ENCODE measurements at regions not wholly inside any gene's neighbourhood (a gene's known extent, or its start where the extent isn't known, plus 50 kb on each side); places are given as distances from the start of the nearest gene placed in this dataset.

GRCh38 chr17:79354173-79354820 lies 256.6 kb downstream of the RBFOX3 start:
- WGBS, 2 donors = 71 to 80% methylated on average over 15 of the region's 15 CpGs
- no peak for TF ChIP-seq EP300 (IDR thresholded peaks at IDR 0.05)
- no peak for TF ChIP-seq POLR2A (IDR thresholded peaks at IDR 0.05)
- TF ChIP-seq CTCF (IDR thresholded peaks at IDR 0.05) = no peak

GRCh38 chr17:79353548-79353947 lies 257.3 kb downstream of the RBFOX3 start:
- Histone ChIP-seq H3K27ac (no peak overlapping the region), H3K36me3 (no peaks in the 10 kb centered on the region), H3K4me3 (no peak overlapping the region), H3K4me1 (no peaks in the 10 kb centered on the region), H3K9me3 (peaks cover 0 to 15% (median 0%) of the 10 kb centered on the region in 4 donors), H3K27me3 (peaks cover 0 to 47% of the 10 kb centered on the region in 2 donors)
- 48 to 71% methylated on average over 14 of the region's 14 CpGs for WGBS, 2 donors
- no peak for TF ChIP-seq POLR2A (IDR thresholded peaks at IDR 0.05)
- TF ChIP-seq EP300 (IDR thresholded peaks at IDR 0.05) = no peak
- TF ChIP-seq CTCF (IDR thresholded peaks at IDR 0.05) = no peak
- DNase-seq (ENCODE audit: low spot score in 2 of 2) = no peak

More at GRCh38 chr17:79354173-79354820, 256.6 kb downstream of the RBFOX3 start:
- H3K9me3 ChIP-seq = peaks cover 0 to 15% (median 0%) of the 10 kb centered on the region in 4 donors
- H3K4me3 ChIP-seq = no peak overlapping the region
- H3K4me1 ChIP-seq = no peaks in the 10 kb centered on the region
- no peak for DNase-seq (ENCODE audit: low spot score in 2 of 2)
- H3K27me3 ChIP-seq = peaks cover 0 to 51% of the 10 kb centered on the region in 2 donors
- H3K27ac ChIP-seq = no peak overlapping the region
- H3K36me3 ChIP-seq = no peaks in the 10 kb centered on the region

DNA sequence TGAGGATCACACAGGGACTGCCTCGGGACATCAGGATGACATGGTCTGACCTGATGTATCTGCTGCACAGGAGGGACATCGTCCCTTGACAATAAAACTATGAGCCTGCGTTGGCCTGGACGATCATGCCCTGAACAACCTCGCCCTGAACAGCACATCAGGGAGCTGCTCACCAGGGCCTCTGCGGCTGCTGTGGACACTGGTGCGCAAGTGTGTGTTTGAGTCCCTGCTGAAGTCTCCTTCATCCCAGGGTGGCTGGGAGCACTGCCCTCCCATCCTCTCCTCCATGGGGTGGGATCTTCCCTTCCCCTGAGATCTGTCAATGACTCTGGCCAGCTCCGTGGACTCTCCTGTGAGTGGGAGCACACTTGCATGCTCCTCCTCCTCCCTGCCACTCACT lies 257.8 kb downstream of the RBFOX3 start:
- WGBS, 2 donors = 87 to 90% methylated on average over 3 to 8 of the region's 8 CpGs
- H3K27me3 ChIP-seq = peaks cover 0 to 43% of the 10 kb centered on the region in 2 donors
- TF ChIP-seq CTCF (IDR thresholded peaks at IDR 0.05) (no peak), EP300 (IDR thresholded peaks at IDR 0.05) (no peak), POLR2A (IDR thresholded peaks at IDR 0.05) (no peak)

DNA sequence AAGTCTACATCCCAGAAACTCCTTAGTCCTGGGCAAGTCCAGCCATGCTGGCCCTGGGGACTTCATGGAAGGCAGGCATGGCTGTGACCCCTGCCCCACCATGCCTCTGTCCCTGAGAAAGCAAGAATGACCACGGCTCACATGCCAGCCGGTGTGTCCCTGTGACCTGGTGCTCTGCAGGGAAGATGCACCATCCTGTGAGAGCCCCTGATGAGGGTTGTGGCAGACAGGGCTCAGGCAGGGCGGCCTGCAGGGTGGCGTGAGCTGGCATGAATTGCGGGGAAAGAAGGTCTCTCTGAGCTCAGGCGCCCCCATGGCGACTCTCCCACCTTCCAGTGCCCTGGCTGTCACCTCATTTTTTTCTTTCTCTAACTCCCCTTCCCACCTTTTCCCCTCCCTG lies 260.3 kb downstream of the RBFOX3 start:
- TF ChIP-seq POLR2A (IDR thresholded peaks at IDR 0.05) = no peak
- no peak for TF ChIP-seq EP300 (IDR thresholded peaks at IDR 0.05)
- no peak for TF ChIP-seq CTCF (IDR thresholded peaks at IDR 0.05)
- no peaks in the 10 kb centered on the region for H3K36me3 ChIP-seq
- H3K27me3 ChIP-seq = peaks cover 0 to 25% of the 10 kb centered on the region in 2 donors
- DNase-seq (ENCODE audit: low spot score in 2 of 2) = no peak
- no peak overlapping the region for H3K4me3 ChIP-seq
- no peaks in the 10 kb centered on the region for H3K4me1 ChIP-seq
- H3K27ac ChIP-seq = no peak overlapping the region
- H3K9me3 ChIP-seq = peaks cover 0 to 18% (median 0%) of the 10 kb centered on the region in 4 donors
- WGBS, 2 donors = 81 to 85% methylated on average over 7 of the region's 7 CpGs

More for the DNA sequence above, 257.8 kb downstream of the RBFOX3 start:
- Histone ChIP-seq H3K36me3 (no peaks in the 10 kb centered on the region), H3K27ac (no peak overlapping the region), H3K4me1 (no peaks in the 10 kb centered on the region), H3K4me3 (no peak overlapping the region), H3K9me3 (peaks cover 0 to 15% (median 0%) of the 10 kb centered on the region in 4 donors)
- DNase-seq (ENCODE audit: low spot score in 2 of 2) = no peak

GRCh38 chr17:79349506-79350400 lies 261.1 kb downstream of the RBFOX3 start:
- H3K27me3 ChIP-seq = peaks cover 0 to 18% of the 10 kb centered on the region in 2 donors

More at GRCh38 chr17:79349506-79350400, 261.1 kb downstream of the RBFOX3 start:
- WGBS, 2 donors = 78 to 83% methylated on average over 15 to 17 of the region's 22 CpGs
- H3K4me3 ChIP-seq = no peak overlapping the region
- H3K4me1 ChIP-seq = no peaks in the 10 kb centered on the region
- no peak for TF ChIP-seq POLR2A (IDR thresholded peaks at IDR 0.05)
- no peak for TF ChIP-seq CTCF (IDR thresholded peaks at IDR 0.05)
- no peak for TF ChIP-seq EP300 (IDR thresholded peaks at IDR 0.05)
- peaks cover 0 to 21% (median 0%) of the 10 kb centered on the region in 4 donors for H3K9me3 ChIP-seq
- H3K27ac ChIP-seq = no peak overlapping the region
- DNase-seq (ENCODE audit: low spot score in 2 of 2) = no peak
- H3K36me3 ChIP-seq = no peaks in the 10 kb centered on the region

Data from tibial nerve (tissue), 4 donors.